ENCODE measurements at regions not wholly inside any gene's neighbourhood (a gene's known extent, or its start where the extent isn't known, plus 50 kb on each side); places are given as distances from the start of the nearest gene placed in this dataset.

GRCh38 chr10:36301139-36301538 is 659.0 kb upstream of the FZD8 start:
- FAIRE-seq (no peak), DNase-seq (ENCODE audit: low read depth, low spot score) (no peak)
- Histone ChIP-seq H3K4me2 (ENCODE audit: insufficient read depth, low read length) (no peak overlapping the region), H3K9me3 (replicated peaks; ENCODE audit: control insufficient read depth, insufficient read depth, low read length) (no peaks in the 10 kb centered on the region), H3K9ac (replicated peaks; ENCODE audit: extremely low read depth, insufficient read depth, low read length) (no peak overlapping the region), H3K9me1 (replicated peaks; ENCODE audit: control insufficient read depth, extremely low read depth, insufficient read depth, low read length) (no peaks in the 10 kb centered on the region), H3K79me2 (ENCODE audit: control insufficient read depth, insufficient read depth, low read length) (no peaks in the 10 kb centered on the region), H4K20me1 (replicated peaks; ENCODE audit: control insufficient read depth, extremely low read depth, insufficient read depth, low read length) (no peaks in the 10 kb centered on the region), H3K4me3 (replicated peaks in 1 of 3; ENCODE audit: insufficient read depth in 1 of 3, low read depth in 1 of 3, low read length in 3 of 3) (no peak overlapping the region), H3K36me3 (ENCODE audit: control insufficient read depth in 2 of 2, extremely low read depth in 1 of 2, insufficient read depth in 2 of 2, low read length in 2 of 2) (no peaks in the 10 kb centered on the region), H3K4me1 (ENCODE audit: control insufficient read depth, extremely low read depth, insufficient read depth, low read length) (no peaks in the 10 kb centered on the region), H3K27ac (ENCODE audit: insufficient read depth, low read depth, low read length) (no peak overlapping the region), H2AFZ (ENCODE audit: low read depth, low read length) (no peak overlapping the region), H3K27me3 (ENCODE audit: control insufficient read depth in 2 of 2, insufficient read depth in 2 of 2, low read length in 2 of 2) (no peaks in the 10 kb centered on the region)
- dilution Hi-C loops (cut with MboI; ENCODE audit: extremely low pct_ligation_motif_present, low sequenced_read_pairs) (no loop called here), intact Hi-C loops (cut with micrococcal nuclease) (no loop called here)
- no TSS peak for BruUV-seq (replicated peaks)
- ChIA-PET POLR2A (no interaction called here), CTCF (no interaction called here)
- TF ChIP-seq EZH2 (IDR thresholded peaks at IDR 0.05; ENCODE audit: borderline replicate concordance, low read depth, low read length, severe bottlenecking) (no peak), FOS (IDR thresholded peaks at IDR 0.05; ENCODE audit: borderline replicate concordance, insufficient read depth, low read length) (no peak), MYC (IDR thresholded peaks at IDR 0.05; ENCODE audit: low read depth, low read length) (no peak), POLR2A (IDR thresholded peaks at IDR 0.05; ENCODE audit: low read depth, low read length) (no peak), POLR2AphosphoS5 (IDR thresholded peaks at IDR 0.05; ENCODE audit: insufficient read depth, low read depth, low read length) (no peak), JUN (IDR thresholded peaks at IDR 0.05; ENCODE audit: borderline replicate concordance, insufficient read depth, insufficient read length, low read depth) (no peak), GATA2 (IDR thresholded peaks at IDR 0.05; ENCODE audit: insufficient read depth, insufficient read length, low read depth, low read length) (no peak)
- TF ChIP-seq, protein P1, sequence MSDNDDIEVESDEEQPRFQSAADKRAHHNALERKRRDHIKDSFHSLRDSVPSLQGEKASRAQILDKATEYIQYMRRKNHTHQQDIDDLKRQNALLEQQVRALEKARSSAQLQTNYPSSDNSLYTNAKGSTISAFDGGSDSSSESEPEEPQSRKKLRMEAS (IDR thresholded peaks at IDR 0.05; ENCODE audit: insufficient read depth, insufficient read length), result no peak
- TF ChIP-seq, protein P2, sequence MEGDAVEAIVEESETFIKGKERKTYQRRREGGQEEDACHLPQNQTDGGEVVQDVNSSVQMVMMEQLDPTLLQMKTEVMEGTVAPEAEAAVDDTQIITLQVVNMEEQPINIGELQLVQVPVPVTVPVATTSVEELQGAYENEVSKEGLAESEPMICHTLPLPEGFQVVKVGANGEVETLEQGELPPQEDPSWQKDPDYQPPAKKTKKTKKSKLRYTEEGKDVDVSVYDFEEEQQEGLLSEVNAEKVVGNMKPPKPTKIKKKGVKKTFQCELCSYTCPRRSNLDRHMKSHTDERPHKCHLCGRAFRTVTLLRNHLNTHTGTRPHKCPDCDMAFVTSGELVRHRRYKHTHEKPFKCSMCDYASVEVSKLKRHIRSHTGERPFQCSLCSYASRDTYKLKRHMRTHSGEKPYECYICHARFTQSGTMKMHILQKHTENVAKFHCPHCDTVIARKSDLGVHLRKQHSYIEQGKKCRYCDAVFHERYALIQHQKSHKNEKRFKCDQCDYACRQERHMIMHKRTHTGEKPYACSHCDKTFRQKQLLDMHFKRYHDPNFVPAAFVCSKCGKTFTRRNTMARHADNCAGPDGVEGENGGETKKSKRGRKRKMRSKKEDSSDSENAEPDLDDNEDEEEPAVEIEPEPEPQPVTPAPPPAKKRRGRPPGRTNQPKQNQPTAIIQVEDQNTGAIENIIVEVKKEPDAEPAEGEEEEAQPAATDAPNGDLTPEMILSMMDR (IDR thresholded peaks at IDR 0.05; ENCODE audit: extremely low read depth in 1 of 2, insufficient read depth in 1 of 2, low read depth in 1 of 2, low read length in 2 of 2), result no peak

Measured in endothelial cell of umbilical vein (primary cell).